K562 (cell line): ENCODE measurements at regions not wholly inside any gene's neighbourhood (a gene's known extent, or its start where the extent isn't known, plus 50 kb on each side); places are given as distances from the start of the nearest gene placed in this dataset.

Experiments used
- ELF1 ChIP-seq: fragments of 200-800 bp; sonication (Bioruptor generic); IDR thresholded peaks from 2 replicates; pipeline ENCODE4 v1.6.1; 2016; ENCODE audit warnings: missing genetic modification characterization, missing compliant biosample characterization
- FOSL1 ChIP-seq: fragments of 200-800 bp; sonication (Bioruptor generic); conservative IDR thresholded peaks from 2 replicates; pipeline ENCODE4 v1.6.1; 2016; ENCODE audit warnings: missing genetic modification characterization, missing compliant biosample characterization
- HMGN3 ChIP-seq: IDR thresholded peaks from 2 replicates; pipeline ENCODE4 v1.6.1; 2011; ENCODE audit warnings: borderline replicate concordance, low read depth, mild to moderate bottlenecking, mixed read lengths, low read length; ENCODE audit not compliant: insufficient read length; ENCODE audit errors: extremely low read depth
- SETDB1 ChIP-seq: IDR thresholded peaks from one replicate; pipeline ENCODE4 v1.6.1; 2012; ENCODE audit warnings: low read length, control low read depth, inconsistent platforms
- ZKSCAN1 ChIP-seq: fragments of 150-350 bp; IDR thresholded peaks from 2 replicates; pipeline ENCODE4 v1.6.1; 2016; ENCODE audit warnings: low read depth, low read length
- ZNF274 ChIP-seq: IDR thresholded peaks from 2 replicates; pipeline ENCODE4 v1.6.1; 2011; ENCODE audit warnings: low read depth, mild to moderate bottlenecking, low read length, moderate library complexity, borderline replicate concordance
- TF ChIP-seq, protein P1 (sequence below), 3 experiments: IDR thresholded peaks in 2 of 3; conservative IDR thresholded peaks in 1 of 3; 2 replicates each; pipeline ENCODE4 v1.5.1; 2011 to 2012; ENCODE audit warnings: low read length in 3 of 3, mild to moderate bottlenecking in 3 of 3, control low read depth in 2 of 3, improper control_type of control experiment in 1 of 3, inconsistent platforms in 1 of 3, low read depth in 1 of 3, mixed read lengths in 1 of 3, moderate library complexity in 1 of 3; ENCODE audit not compliant: insufficient read depth in 2 of 3
- TF ChIP-seq, protein P2 (sequence below): fragments of 250-450 bp; sonication (Bioruptor Pico); IDR thresholded peaks from 2 replicates; pipeline ENCODE4 v1.8.0; 2021; ENCODE audit warnings: moderate library complexity, mild to moderate bottlenecking, inconsistent platforms
- TF ChIP-seq, protein P3 (sequence below): fragments of 250-450 bp; sonication (Bioruptor Pico); IDR thresholded peaks from 2 replicates; pipeline ENCODE4 v1.5.1; 2021; ENCODE audit warnings: mild to moderate bottlenecking
- TF ChIP-seq, protein P4 (sequence below), 2 experiments: fragments of 250-450 bp in 1 of 2; fragments of 450-650 bp in 1 of 2; sonication (Bioruptor Pico) in 1 of 2; IDR thresholded peaks; 2 replicates each; pipeline versions ENCODE4 v1.6.1 to v1.8.0; 2016 to 2021; ENCODE audit warnings: mild to moderate bottlenecking in 2 of 2, moderate library complexity in 2 of 2, missing compliant biosample characterization in 1 of 2, missing genetic modification characterization in 1 of 2
- TF ChIP-seq, protein P5 (sequence below): fragments of 250-450 bp; sonication (Bioruptor Pico); IDR thresholded peaks from 2 replicates; pipeline ENCODE4 v1.8.0; 2022; ENCODE audit warnings: moderate library complexity, mild to moderate bottlenecking, inconsistent platforms

DNA sequence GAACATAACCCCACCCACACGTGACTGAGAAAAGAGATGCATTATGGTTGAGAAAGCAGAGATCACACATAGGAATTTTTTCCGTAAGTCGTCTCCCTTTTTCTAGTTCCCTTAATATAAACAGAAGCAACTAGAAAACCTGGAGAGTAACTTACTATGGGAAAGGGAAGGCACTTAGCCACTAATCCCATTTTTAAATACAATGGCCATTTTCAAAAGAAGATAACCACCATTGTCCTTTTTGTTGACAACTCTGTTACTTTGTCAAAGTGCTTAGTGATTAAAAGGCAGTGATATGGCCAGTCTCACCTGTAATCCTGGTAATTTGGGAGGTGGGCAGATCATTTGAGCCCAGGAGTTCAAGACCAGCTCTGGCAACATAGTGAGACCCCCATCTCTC lies 184.4 kb upstream of the UMPS start:
- TF ChIP-seq FOSL1 (tag) (no peak), ELF1 (no peak), HMGN3 (no peak), ZKSCAN1 (no peak), ZNF274 (no peak), SETDB1 (no peak)
- TF ChIP-seq, protein P1, sequence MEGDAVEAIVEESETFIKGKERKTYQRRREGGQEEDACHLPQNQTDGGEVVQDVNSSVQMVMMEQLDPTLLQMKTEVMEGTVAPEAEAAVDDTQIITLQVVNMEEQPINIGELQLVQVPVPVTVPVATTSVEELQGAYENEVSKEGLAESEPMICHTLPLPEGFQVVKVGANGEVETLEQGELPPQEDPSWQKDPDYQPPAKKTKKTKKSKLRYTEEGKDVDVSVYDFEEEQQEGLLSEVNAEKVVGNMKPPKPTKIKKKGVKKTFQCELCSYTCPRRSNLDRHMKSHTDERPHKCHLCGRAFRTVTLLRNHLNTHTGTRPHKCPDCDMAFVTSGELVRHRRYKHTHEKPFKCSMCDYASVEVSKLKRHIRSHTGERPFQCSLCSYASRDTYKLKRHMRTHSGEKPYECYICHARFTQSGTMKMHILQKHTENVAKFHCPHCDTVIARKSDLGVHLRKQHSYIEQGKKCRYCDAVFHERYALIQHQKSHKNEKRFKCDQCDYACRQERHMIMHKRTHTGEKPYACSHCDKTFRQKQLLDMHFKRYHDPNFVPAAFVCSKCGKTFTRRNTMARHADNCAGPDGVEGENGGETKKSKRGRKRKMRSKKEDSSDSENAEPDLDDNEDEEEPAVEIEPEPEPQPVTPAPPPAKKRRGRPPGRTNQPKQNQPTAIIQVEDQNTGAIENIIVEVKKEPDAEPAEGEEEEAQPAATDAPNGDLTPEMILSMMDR (IDR thresholded peaks at IDR 0.05 in 2 of 3, conservative IDR thresholded peaks at IDR 0.05 in 1 of 3; ENCODE audit: insufficient read depth in 2 of 3, low read depth in 1 of 3, low read length in 3 of 3), result no peak
- TF ChIP-seq, protein P2, sequence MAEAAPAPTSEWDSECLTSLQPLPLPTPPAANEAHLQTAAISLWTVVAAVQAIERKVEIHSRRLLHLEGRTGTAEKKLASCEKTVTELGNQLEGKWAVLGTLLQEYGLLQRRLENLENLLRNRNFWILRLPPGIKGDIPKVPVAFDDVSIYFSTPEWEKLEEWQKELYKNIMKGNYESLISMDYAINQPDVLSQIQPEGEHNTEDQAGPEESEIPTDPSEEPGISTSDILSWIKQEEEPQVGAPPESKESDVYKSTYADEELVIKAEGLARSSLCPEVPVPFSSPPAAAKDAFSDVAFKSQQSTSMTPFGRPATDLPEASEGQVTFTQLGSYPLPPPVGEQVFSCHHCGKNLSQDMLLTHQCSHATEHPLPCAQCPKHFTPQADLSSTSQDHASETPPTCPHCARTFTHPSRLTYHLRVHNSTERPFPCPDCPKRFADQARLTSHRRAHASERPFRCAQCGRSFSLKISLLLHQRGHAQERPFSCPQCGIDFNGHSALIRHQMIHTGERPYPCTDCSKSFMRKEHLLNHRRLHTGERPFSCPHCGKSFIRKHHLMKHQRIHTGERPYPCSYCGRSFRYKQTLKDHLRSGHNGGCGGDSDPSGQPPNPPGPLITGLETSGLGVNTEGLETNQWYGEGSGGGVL (CRISPR knock-in tag), result no peak
- TF ChIP-seq, protein P3, sequence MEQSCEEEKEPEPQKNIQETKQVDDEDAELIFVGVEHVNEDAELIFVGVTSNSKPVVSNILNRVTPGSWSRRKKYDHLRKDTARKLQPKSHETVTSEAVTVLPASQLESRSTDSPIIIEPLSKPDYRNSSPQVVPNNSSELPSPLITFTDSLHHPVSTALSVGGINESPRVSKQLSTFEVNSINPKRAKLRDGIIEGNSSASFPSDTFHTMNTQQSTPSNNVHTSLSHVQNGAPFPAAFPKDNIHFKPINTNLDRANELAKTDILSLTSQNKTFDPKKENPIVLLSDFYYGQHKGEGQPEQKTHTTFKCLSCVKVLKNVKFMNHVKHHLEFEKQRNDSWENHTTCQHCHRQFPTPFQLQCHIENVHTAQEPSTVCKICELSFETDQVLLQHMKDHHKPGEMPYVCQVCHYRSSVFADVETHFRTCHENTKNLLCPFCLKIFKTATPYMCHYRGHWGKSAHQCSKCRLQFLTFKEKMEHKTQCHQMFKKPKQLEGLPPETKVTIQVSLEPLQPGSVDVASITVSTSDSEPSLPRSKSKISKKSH, result no peak
- TF ChIP-seq, protein P4, sequence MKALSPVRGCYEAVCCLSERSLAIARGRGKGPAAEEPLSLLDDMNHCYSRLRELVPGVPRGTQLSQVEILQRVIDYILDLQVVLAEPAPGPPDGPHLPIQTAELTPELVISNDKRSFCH (CRISPR knock-in tag; IDR thresholded peaks at IDR 0.05), result no peak
- TF ChIP-seq, protein P4 (tag; IDR thresholded peaks at IDR 0.05), result no peak
- TF ChIP-seq, protein P5, sequence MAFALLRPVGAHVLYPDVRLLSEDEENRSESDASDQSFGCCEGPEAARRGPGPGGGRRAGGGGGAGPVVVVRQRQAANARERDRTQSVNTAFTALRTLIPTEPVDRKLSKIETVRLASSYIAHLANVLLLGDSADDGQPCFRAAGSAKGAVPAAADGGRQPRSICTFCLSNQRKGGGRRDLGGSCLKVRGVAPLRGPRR (CRISPR knock-in tag), result no peak
